GM12878 (cell line): ENCODE measurements at regions not wholly inside any gene's neighbourhood (a gene's known extent, or its start where the extent isn't known, plus 50 kb on each side); places are given as distances from the start of the nearest gene placed in this dataset.

Experiments used
- ATAC-seq: fragments of 200-7000 bp; cut with Tn5 transposase; 3 replicates; pipeline ENCODE4 v1.9.1; 2020; ENCODE audit warnings: mild to moderate bottlenecking, moderate library complexity
- BruUV-seq: library from RNA; stranded (reverse); fragments of 400-500 nt; replicated peaks from 2 replicates; lab custom pipeline; 2021; lab: Mats Ljungman, UMichigan
- CTCF ChIA-PET: fragments of 300-600 bp; sonication (Branson Sonifier 250); formaldehyde crosslinking; extraction: SDS; loops from one replicate; lab custom pipeline; 2021; ENCODE audit warnings: inconsistent platforms; lab: Yijun Ruan, JAX
- POLR2A ChIA-PET: fragments of 350-600 bp; formaldehyde crosslinking; extraction: SDS; loops from one replicate; lab custom pipeline; 2021; ENCODE audit warnings: inconsistent platforms; lab: Charles Lee
- RAD21 ChIA-PET: fragments of 300-600 bp; sonication (Branson Sonifier 250); formaldehyde crosslinking; loops from one replicate; lab custom pipeline; 2023; ENCODE audit warnings: antibody characterized with exemption; ENCODE audit not compliant: unreplicated experiment; lab: Charles Lee
- SMC1A ChIA-PET: fragments of 300-600 bp; sonication (Branson Sonifier 250); formaldehyde crosslinking; loops from one replicate; lab custom pipeline; 2023; ENCODE audit not compliant: unreplicated experiment, uncharacterized antibody; lab: Charles Lee
- DNase-seq: peaks from one replicate; pipeline ENCODE4 v3.0.0-alpha.2; 2011; ENCODE audit warnings: low read depth, low spot score
- FAIRE-seq: peaks from 3 replicates; lab custom pipeline; 2011; peaks lifted over from hg19 to GRCh38; lab: Jason Lieb, UNC
- H2AFZ ChIP-seq: 2 replicates; pipeline ENCODE4 v1.6.0; 2011; ENCODE audit warnings: low read depth, low read length, control low read depth; ENCODE audit not compliant: control insufficient read depth
- H3K27ac ChIP-seq: 2 replicates; pipeline ENCODE4 v1.5.1; 2011; ENCODE audit warnings: control low read depth; ENCODE audit not compliant: control insufficient read depth, insufficient read depth
- H3K27me3 ChIP-seq, 2 experiments: replicated peaks in 1 of 2; 2 replicates each; pipeline versions ENCODE4 v1.6.0 to v1.6.1; 2011; ENCODE audit warnings: low read length in 1 of 2; ENCODE audit not compliant: control insufficient read depth in 2 of 2, insufficient read depth in 2 of 2
- H3K36me3 ChIP-seq, 2 experiments: 2 replicates each; pipeline ENCODE4 v1.5.1; 2011; ENCODE audit warnings: low read length in 1 of 2; ENCODE audit not compliant: control insufficient read depth in 2 of 2, insufficient read depth in 2 of 2
- H3K4me1 ChIP-seq: 2 replicates; pipeline ENCODE4 v1.6.1; 2011; ENCODE audit warnings: mild to moderate bottlenecking, low read length, moderate library complexity, mixed read lengths; ENCODE audit not compliant: control insufficient read depth, insufficient read depth
- H3K4me2 ChIP-seq: 2 replicates; pipeline ENCODE4 v1.6.0; 2011; ENCODE audit warnings: control low read depth; ENCODE audit not compliant: control insufficient read depth, insufficient read depth
- H3K4me3 ChIP-seq: fragments of 200-600 bp; sonication (generic); 2 replicates; pipeline ENCODE4 v1.5.1; 2016
- H3K79me2 ChIP-seq: 2 replicates; pipeline ENCODE4 v1.6.0; 2011; ENCODE audit warnings: low read length; ENCODE audit not compliant: control insufficient read depth, insufficient read depth
- H3K9ac ChIP-seq: 2 replicates; pipeline ENCODE4 v1.8.0; 2011; ENCODE audit warnings: low read length, control low read depth, mixed read lengths; ENCODE audit not compliant: control insufficient read depth, insufficient read depth
- H3K9me3 ChIP-seq: replicated peaks from 3 replicates; pipeline ENCODE4 v1.5.1; 2011; ENCODE audit warnings: mild to moderate bottlenecking, low read length; ENCODE audit not compliant: control insufficient read depth, insufficient read depth
- H4K20me1 ChIP-seq: 2 replicates; pipeline ENCODE4 v1.6.0; 2011; ENCODE audit not compliant: control insufficient read depth, insufficient read depth
- BACH1 ChIP-seq: fragments of 450-650 bp; IDR thresholded peaks from 2 replicates; pipeline ENCODE4 v1.6.1; 2017; ENCODE audit warnings: mild to moderate bottlenecking, borderline replicate concordance
- CBX5 ChIP-seq: sonication (generic); IDR thresholded peaks from 2 replicates; pipeline ENCODE4 v1.6.1; 2016; ENCODE audit warnings: low read depth, moderate library complexity, mild to moderate bottlenecking, inconsistent platforms
- DPF2 ChIP-seq: fragments of 450-650 bp; IDR thresholded peaks from 2 replicates; pipeline ENCODE4 v1.6.1; 2017; ENCODE audit warnings: mild to moderate bottlenecking
- GABPA ChIP-seq: IDR thresholded peaks from 2 replicates; pipeline ENCODE4 v1.6.1; 2014; ENCODE audit warnings: antibody characterized with exemption, low read depth, mild to moderate bottlenecking, inconsistent platforms
- HCFC1 ChIP-seq: fragments of 150-350 bp; IDR thresholded peaks from 2 replicates; pipeline ENCODE4 v1.6.1; 2014; ENCODE audit warnings: low read length
- NKRF ChIP-seq: fragments of 450-650 bp; conservative IDR thresholded peaks from 2 replicates; pipeline ENCODE4 v1.6.1; 2017; ENCODE audit warnings: mild to moderate bottlenecking, moderate library complexity
- PAX5 ChIP-seq: IDR thresholded peaks from 2 replicates; pipeline ENCODE4 v1.6.1; 2011; ENCODE audit warnings: low read depth, low read length, borderline replicate concordance
- RCOR1 ChIP-seq: conservative IDR thresholded peaks from 2 replicates; pipeline ENCODE4 v1.6.1; 2012; ENCODE audit warnings: low read depth, low read length, improper control_type of control experiment
- REST ChIP-seq: IDR thresholded peaks from 2 replicates; pipeline ENCODE4 v1.6.1; 2012; ENCODE audit warnings: mild to moderate bottlenecking, low read depth, low read length
- SP1 ChIP-seq: IDR thresholded peaks from one replicate; pipeline ENCODE4 v1.6.1; 2011; ENCODE audit warnings: low read depth, low read length
- WRNIP1 ChIP-seq: IDR thresholded peaks from 2 replicates; pipeline ENCODE4 v1.6.1; 2011; ENCODE audit warnings: low read depth, low read length, improper control_type of control experiment, borderline replicate concordance
- ZBTB33 ChIP-seq: fragments of 450-650 bp; IDR thresholded peaks from 2 replicates; pipeline ENCODE4 v1.6.1; 2017; ENCODE audit warnings: mild to moderate bottlenecking
- WGBS: methylation state at CpG from one replicate; pipeline ENCODE4 v1.1.6; 2016; ENCODE audit warnings: low lambda C conversion rate; ENCODE audit not compliant: insufficient replicate concordance, insufficient coverage; ENCODE audit errors: missing lambda C conversion rate; 5-methylcytosine and 5-hydroxymethylcytosine counted together
- in situ Hi-C: fragments of 300-500 bp; cut with MboI; formaldehyde crosslinking; loops from 9 replicates; pipeline ENCODE4 v1.14.3; 2018; ENCODE audit warnings: mixed read lengths
- intact Hi-C: fragments of 100-400 bp; cut with micrococcal nuclease; formaldehyde crosslinking; loops from one replicate; pipeline ENCODE4 v1.14.2; 2022; ENCODE audit not compliant: unreplicated experiment

- no peak for TF ChIP-seq SP1
- TF ChIP-seq GABPA: no peak
- TF ChIP-seq CBX5: no peak
- ChIA-PET SMC1A (no interaction called here), POLR2A (no interaction called here), CTCF (no interaction called here), RAD21 (no interaction called here)
- DNase-seq (no peak), ATAC-seq (no peak), FAIRE-seq (no peak)
- H2AFZ ChIP-seq: no peak overlapping the region
- no peaks in the 10 kb centered on the region for H3K36me3 ChIP-seq
- WGBS: 53% methylated on average over 2 of the region's 2 CpGs
- H3K4me3 ChIP-seq: no peak overlapping the region
- intact Hi-C loops: no loop called here
- H3K27ac ChIP-seq: no peak overlapping the region
- no peak overlapping the region for H3K9ac ChIP-seq
- H3K4me2 ChIP-seq: no peak overlapping the region
- in situ Hi-C loops: no loop called here
- no peaks in the 10 kb centered on the region for H3K9me3 ChIP-seq
- H3K27me3 ChIP-seq: no peaks in the 10 kb centered on the region
- no TSS peak for BruUV-seq
- H3K4me1 ChIP-seq: peaks cover 5% of the 10 kb centered on the region
- H3K79me2 ChIP-seq: no peaks in the 10 kb centered on the region
- no peaks in the 10 kb centered on the region for H4K20me1 ChIP-seq
These were observed 103.1 kb upstream of the SPATS2L start for GRCh38 chr2:200203381-200203827.

GRCh38 chr2:200208041-200208440, 98.5 kb upstream of the SPATS2L start:
- ChIA-PET SMC1A (no interaction called here), POLR2A (no interaction called here), CTCF (no interaction called here), RAD21 (no interaction called here)
- no peaks in the 10 kb centered on the region; a peak in 1 of 4 replicates for H3K27me3 ChIP-seq
- DNase-seq (no peak), ATAC-seq (no peak), FAIRE-seq (no peak)
- H3K79me2 ChIP-seq: no peaks in the 10 kb centered on the region
- in situ Hi-C loops: no loop called here
- no peaks in the 10 kb centered on the region for H3K9me3 ChIP-seq
- 32% methylated on average over 3 of the region's 3 CpGs for WGBS
- H3K9ac ChIP-seq: no peak overlapping the region
- no peaks in the 10 kb centered on the region for H4K20me1 ChIP-seq
- H3K4me1 ChIP-seq: no peaks in the 10 kb centered on the region
- no TSS peak for BruUV-seq
- no peak overlapping the region for H2AFZ ChIP-seq
- intact Hi-C loops: no loop called here
- H3K36me3 ChIP-seq: no peaks in the 10 kb centered on the region
- no peak overlapping the region for H3K27ac ChIP-seq
- H3K4me2 ChIP-seq: no peak overlapping the region
- no peak overlapping the region for H3K4me3 ChIP-seq
- TF ChIP-seq CBX5: no peak
- TF ChIP-seq WRNIP1: no peak
- no peak for TF ChIP-seq BACH1
- no peak for TF ChIP-seq REST
- TF ChIP-seq RCOR1: no peak
- no peak for TF ChIP-seq DPF2
- no peak for TF ChIP-seq PAX5
- TF ChIP-seq ZBTB33: no peak
- no peak for TF ChIP-seq NKRF
- no peak for TF ChIP-seq HCFC1
